NCI-H524 (cell line): ENCODE measurements at regions not wholly inside any gene's neighbourhood (a gene's known extent, or its start where the extent isn't known, plus 50 kb on each side); places are given as distances from the start of the nearest gene placed in this dataset.
"Not testable (repeated sequence)": the region's sequence is repeated elsewhere in the genome, so short reads cannot be mapped to it uniquely, and the experiment has no call there.

ENCODE experiments used
- DNase-seq, 2 experiments: peaks; one replicate each; lab custom pipeline; 2025; lab: John Stamatoyannopoulos, UW

GRCh38 chr5:131005963-131006684 lies 158.9 kb downstream of the HINT1 start:
- no peak for DNase-seq

GRCh38 chr5:131001507-131001906 lies 163.5 kb downstream of the HINT1 start:
- DNase-seq, result no peak

- DNase-seq, result no peak
Measured at GRCh38 chr5:131000289-131000688, 164.8 kb downstream of the HINT1 start.

- DNase-seq, result not testable (repeated sequence)
Measured at GRCh38 chr5:130996720-130997119, 168.3 kb downstream of the HINT1 start.

- DNase-seq, result no peak
Measured at GRCh38 chr5:130995851-130996250, 169.2 kb downstream of the HINT1 start.

GRCh38 chr5:130995254-130995515 lies 169.9 kb downstream of the HINT1 start:
- DNase-seq, result no peak

- DNase-seq, result no peak
Measured at GRCh38 chr5:130994496-130995253, 170.4 kb downstream of the HINT1 start.

GRCh38 chr5:130992621-130993020 lies 172.4 kb downstream of the HINT1 start:
- DNase-seq, result no peak

GRCh38 chr5:130992095-130992494 lies 173.0 kb downstream of the HINT1 start:
- no peak for DNase-seq

- no peak for DNase-seq
Measured at GRCh38 chr5:130985776-130986175, 179.3 kb downstream of the HINT1 start.

GRCh38 chr5:130981663-130982062 lies 183.4 kb downstream of the HINT1 start:
- DNase-seq, result no peak

GRCh38 chr5:130978475-130978874 lies 186.6 kb downstream of the HINT1 start:
- DNase-seq, result no peak

- DNase-seq, result no peak
Measured at GRCh38 chr5:130976493-130976892, 188.6 kb downstream of the HINT1 start.

GRCh38 chr5:130975847-130976246 lies 189.2 kb downstream of the HINT1 start:
- no peak for DNase-seq

- DNase-seq, result no peak
Measured at GRCh38 chr5:130975299-130975698, 189.8 kb downstream of the HINT1 start.

- DNase-seq, result no peak
Measured at GRCh38 chr5:130974021-130974683, 190.9 kb downstream of the HINT1 start.

GRCh38 chr5:130966990-130967525 lies 198.0 kb downstream of the HINT1 start:
- no peak for DNase-seq

GRCh38 chr5:130965920-130966319 lies 199.1 kb downstream of the HINT1 start:
- DNase-seq, result no peak

- no peak for DNase-seq
Measured at GRCh38 chr5:130965360-130965759, 199.7 kb downstream of the HINT1 start.

- no peak for DNase-seq
Measured at GRCh38 chr5:130964231-130965202, 200.5 kb downstream of the HINT1 start.

GRCh38 chr5:130963798-130964197 lies 201.3 kb downstream of the HINT1 start:
- DNase-seq, result no peak

GRCh38 chr5:130957151-130957550 lies 207.9 kb downstream of the HINT1 start:
- no peak for DNase-seq
